ENCODE measurements at regions not wholly inside any gene's neighbourhood (a gene's known extent, or its start where the extent isn't known, plus 50 kb on each side); places are given as distances from the start of the nearest gene placed in this dataset.

DNA sequence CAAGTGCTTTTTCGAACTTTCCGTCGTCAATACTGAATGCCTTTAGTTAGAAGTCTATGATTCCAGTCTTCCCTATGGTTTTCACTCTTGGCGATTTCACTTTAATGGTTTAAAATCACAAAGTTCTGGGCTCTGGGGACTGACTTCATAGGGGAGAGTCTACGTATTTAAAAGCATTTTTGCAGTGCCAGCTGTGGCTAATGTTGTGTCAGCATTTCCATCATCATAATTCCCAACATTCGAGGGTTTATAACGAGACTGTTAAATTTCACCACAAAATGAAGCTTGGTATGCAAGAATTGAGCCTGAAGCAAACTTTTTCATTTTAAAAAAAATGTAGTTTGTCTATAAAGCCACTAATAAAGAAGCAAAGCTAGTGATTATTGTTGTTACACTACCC lies 242.7 kb downstream of the SOX4 start:
- no peak overlapping the region for H3K4me3 ChIP-seq
- WGBS = 84% methylated on average over 7 of the region's 7 CpGs
- H3K4me1 ChIP-seq = peaks cover 0 to 9% (median 4%) of the 10 kb centered on the region in 4 donors
- DNase-seq (ENCODE audit: extremely low spot score) = no peak
- TF ChIP-seq POLR2AphosphoS5 (IDR thresholded peaks at IDR 0.05) = no peak
- TF ChIP-seq POLR2A (IDR thresholded peaks at IDR 0.05; ENCODE audit: low read depth) = no peak
- no peak for TF ChIP-seq EP300 (IDR thresholded peaks at IDR 0.05)
- TF ChIP-seq, protein P1, sequence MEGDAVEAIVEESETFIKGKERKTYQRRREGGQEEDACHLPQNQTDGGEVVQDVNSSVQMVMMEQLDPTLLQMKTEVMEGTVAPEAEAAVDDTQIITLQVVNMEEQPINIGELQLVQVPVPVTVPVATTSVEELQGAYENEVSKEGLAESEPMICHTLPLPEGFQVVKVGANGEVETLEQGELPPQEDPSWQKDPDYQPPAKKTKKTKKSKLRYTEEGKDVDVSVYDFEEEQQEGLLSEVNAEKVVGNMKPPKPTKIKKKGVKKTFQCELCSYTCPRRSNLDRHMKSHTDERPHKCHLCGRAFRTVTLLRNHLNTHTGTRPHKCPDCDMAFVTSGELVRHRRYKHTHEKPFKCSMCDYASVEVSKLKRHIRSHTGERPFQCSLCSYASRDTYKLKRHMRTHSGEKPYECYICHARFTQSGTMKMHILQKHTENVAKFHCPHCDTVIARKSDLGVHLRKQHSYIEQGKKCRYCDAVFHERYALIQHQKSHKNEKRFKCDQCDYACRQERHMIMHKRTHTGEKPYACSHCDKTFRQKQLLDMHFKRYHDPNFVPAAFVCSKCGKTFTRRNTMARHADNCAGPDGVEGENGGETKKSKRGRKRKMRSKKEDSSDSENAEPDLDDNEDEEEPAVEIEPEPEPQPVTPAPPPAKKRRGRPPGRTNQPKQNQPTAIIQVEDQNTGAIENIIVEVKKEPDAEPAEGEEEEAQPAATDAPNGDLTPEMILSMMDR (IDR thresholded peaks at IDR 0.05) = no peak
- no peaks in the 10 kb centered on the region for H3K36me3 ChIP-seq
- no peak overlapping the region for H3K27ac ChIP-seq (replicated peaks in 1 of 4)
- no peaks in the 10 kb centered on the region for H3K27me3 ChIP-seq
- intact Hi-C loops (cut with DNase I) = no loop called here
- H3K9me3 ChIP-seq = no peaks in the 10 kb centered on the region

DNA sequence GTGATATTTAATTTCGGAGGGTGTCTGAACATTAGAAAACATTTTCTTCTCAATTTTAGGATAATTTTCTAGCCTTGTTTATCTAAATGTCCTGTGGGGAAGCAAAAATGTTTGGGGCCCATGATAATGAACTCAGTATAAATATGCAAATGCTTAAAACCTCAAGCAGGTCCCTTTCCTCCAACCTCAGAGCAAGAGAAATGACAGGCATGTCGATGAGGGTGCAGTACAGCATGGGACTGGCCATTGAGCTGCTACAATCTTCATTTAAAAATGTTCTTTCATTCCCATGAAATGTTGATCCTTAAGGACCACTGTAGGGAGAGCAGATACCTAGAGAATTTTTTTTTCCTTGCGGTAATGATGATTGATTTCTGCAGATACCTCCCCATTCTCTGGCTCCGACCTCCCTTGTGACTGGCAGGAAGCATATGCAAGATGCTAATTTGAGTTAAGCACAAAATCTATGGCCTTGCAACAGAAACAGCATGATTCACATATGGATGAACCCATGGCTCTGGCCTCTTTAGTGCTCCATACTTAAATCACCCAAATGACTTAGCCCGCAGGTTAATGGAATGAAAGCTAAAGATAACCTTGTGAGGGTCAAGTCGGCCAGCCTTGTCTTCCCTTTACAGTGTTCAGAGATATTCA lies 243.3 kb downstream of the SOX4 start:
- Histone ChIP-seq H3K9me3 (no peaks in the 10 kb centered on the region), H3K36me3 (no peaks in the 10 kb centered on the region), H3K27me3 (no peaks in the 10 kb centered on the region), H3K27ac (replicated peaks in 1 of 4) (no peak overlapping the region), H3K4me3 (no peak overlapping the region), H3K4me1 (peaks cover 0 to 3% (median 2%) of the 10 kb centered on the region in 4 donors)
- DNase-seq (ENCODE audit: extremely low spot score) = no peak
- intact Hi-C loops (cut with DNase I) = no loop called here
- no peak for TF ChIP-seq POLR2A (IDR thresholded peaks at IDR 0.05; ENCODE audit: low read depth)
- no peak for TF ChIP-seq POLR2AphosphoS5 (IDR thresholded peaks at IDR 0.05)
- TF ChIP-seq EP300 (IDR thresholded peaks at IDR 0.05) = no peak
- TF ChIP-seq, protein P1 (IDR thresholded peaks at IDR 0.05) = no peak
- 73% methylated on average over 6 of the region's 6 CpGs for WGBS

DNA sequence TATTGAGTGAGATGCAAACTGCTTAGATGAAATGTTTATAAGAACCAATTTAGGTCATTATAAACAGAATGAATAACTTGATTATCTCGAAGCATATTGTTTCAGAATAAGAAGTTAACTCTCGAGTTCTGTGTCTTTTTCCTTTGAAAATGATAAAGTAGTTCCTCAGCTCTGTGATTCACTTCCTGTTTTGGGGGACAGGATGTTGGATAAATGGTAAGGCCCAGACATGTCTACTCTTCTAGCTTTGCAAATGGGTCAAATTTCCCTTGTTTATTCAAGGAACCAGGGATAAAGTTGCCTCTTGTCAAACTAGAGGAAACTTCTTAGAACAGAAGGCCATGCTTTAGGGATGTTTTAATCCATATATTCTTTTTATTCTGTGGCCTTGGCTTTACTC lies 246.9 kb downstream of the SOX4 start:
- no peaks in the 10 kb centered on the region for H3K27me3 ChIP-seq
- intact Hi-C loops (cut with DNase I) = no loop called here
- no peak overlapping the region for H3K27ac ChIP-seq (replicated peaks in 1 of 4)
- no peak for DNase-seq (ENCODE audit: extremely low spot score)
- TF ChIP-seq EP300 (IDR thresholded peaks at IDR 0.05) = no peak
- no peak for TF ChIP-seq POLR2A (IDR thresholded peaks at IDR 0.05; ENCODE audit: low read depth)
- TF ChIP-seq POLR2AphosphoS5 (IDR thresholded peaks at IDR 0.05) = no peak
- TF ChIP-seq, protein P1 (IDR thresholded peaks at IDR 0.05) = no peak
- peaks cover 9 to 16% (median 10%) of the 10 kb centered on the region in 4 donors for H3K4me1 ChIP-seq
- 53% methylated on average over 2 of the region's 2 CpGs for WGBS
- H3K4me3 ChIP-seq = no peak overlapping the region
- no peaks in the 10 kb centered on the region for H3K9me3 ChIP-seq
- H3K36me3 ChIP-seq = no peaks in the 10 kb centered on the region

- Histone ChIP-seq H3K9me3 (no peaks in the 10 kb centered on the region), H3K36me3 (no peaks in the 10 kb centered on the region), H3K27me3 (no peaks in the 10 kb centered on the region), H3K4me3 (no peak overlapping the region), H3K27ac (replicated peaks in 1 of 4) (no peak overlapping the region), H3K4me1 (peaks cover 32 to 42% (median 34%) of the 10 kb centered on the region in 4 donors)
- TF ChIP-seq POLR2A (IDR thresholded peaks at IDR 0.05; ENCODE audit: low read depth) (no peak), POLR2AphosphoS5 (IDR thresholded peaks at IDR 0.05) (no peak), EP300 (IDR thresholded peaks at IDR 0.05) (no peak)
- TF ChIP-seq, protein P1 (IDR thresholded peaks at IDR 0.05) = no peak
- DNase-seq (ENCODE audit: extremely low spot score) = no peak
- 95% methylated on average over 1 of the region's 1 CpG for WGBS
- intact Hi-C loops (cut with DNase I) = no loop called here
Observed at GRCh38 chr6:21842875-21843645, 249.5 kb downstream of the SOX4 start.

Data from esophagus muscularis mucosa (tissue), 4 donors.